ENCODE measurements at regions not wholly inside any gene's neighbourhood (a gene's known extent, or its start where the extent isn't known, plus 50 kb on each side); places are given as distances from the start of the nearest gene placed in this dataset.
"Not testable (repeated sequence)": the region's sequence is repeated elsewhere in the genome, so short reads cannot be mapped to it uniquely, and the experiment has no call there.

DNA sequence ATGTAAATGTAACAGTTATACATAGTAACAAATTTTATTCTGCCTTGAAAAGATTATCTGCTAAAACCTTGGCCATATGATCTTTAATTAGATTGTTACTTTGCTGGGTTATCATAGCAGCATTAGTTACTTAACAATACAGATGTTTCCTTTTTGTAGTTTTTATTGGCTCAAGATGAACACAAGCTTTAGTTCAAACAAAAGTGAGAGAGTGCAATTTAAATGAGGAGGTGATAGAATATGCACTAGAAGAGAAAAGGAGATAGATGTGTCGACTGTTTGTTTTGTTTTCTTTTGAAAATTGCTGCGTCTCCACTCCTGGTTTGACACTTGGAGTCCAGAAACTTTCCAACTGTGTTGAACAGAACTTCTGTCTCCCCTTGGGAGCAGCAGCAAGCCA, 91.4 kb upstream of the CAV2 start:
- H3K4me3 ChIP-seq (ENCODE audit: low read depth, low read length) = no peak overlapping the region
- TF ChIP-seq, protein P1, sequence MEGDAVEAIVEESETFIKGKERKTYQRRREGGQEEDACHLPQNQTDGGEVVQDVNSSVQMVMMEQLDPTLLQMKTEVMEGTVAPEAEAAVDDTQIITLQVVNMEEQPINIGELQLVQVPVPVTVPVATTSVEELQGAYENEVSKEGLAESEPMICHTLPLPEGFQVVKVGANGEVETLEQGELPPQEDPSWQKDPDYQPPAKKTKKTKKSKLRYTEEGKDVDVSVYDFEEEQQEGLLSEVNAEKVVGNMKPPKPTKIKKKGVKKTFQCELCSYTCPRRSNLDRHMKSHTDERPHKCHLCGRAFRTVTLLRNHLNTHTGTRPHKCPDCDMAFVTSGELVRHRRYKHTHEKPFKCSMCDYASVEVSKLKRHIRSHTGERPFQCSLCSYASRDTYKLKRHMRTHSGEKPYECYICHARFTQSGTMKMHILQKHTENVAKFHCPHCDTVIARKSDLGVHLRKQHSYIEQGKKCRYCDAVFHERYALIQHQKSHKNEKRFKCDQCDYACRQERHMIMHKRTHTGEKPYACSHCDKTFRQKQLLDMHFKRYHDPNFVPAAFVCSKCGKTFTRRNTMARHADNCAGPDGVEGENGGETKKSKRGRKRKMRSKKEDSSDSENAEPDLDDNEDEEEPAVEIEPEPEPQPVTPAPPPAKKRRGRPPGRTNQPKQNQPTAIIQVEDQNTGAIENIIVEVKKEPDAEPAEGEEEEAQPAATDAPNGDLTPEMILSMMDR (IDR thresholded peaks at IDR 0.05; ENCODE audit: insufficient read depth, low read depth, low read length) = no peak
- DNase-seq (ENCODE audit: low read depth) = no peak

DNA sequence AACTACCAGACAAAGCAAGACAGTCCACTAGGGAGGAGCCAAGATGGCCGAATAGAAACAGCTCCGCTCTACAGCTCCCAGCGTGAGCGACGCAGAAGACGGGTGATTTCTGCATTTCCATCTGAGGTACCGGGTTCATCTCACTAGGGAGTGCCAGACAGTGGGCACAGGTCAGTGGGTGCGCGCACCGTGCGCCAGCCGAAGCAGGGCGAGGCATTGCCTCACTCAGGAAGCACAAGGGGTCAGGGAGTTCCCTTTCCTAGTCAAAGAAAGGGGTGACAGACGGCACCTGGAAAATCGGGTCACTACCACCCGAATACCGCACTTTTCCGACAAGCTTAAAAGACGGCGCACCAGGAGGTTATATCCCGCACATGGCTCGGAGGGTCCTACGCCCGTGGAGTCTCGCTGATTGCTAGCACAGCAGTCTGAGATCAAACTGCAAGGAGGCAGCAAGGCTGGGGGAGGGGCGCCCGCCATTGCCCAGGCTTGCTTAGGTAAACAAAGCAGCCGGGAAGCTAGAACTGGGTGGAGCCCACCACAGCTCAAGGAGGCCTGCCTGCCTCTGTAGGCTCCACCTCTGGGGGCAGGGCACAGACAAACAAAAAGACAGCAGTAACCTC, 90.6 kb upstream of the CAV2 start:
- DNase-seq (ENCODE audit: low read depth); H3K4me3 ChIP-seq (ENCODE audit: low read depth, low read length): not testable (repeated sequence)

DNA sequence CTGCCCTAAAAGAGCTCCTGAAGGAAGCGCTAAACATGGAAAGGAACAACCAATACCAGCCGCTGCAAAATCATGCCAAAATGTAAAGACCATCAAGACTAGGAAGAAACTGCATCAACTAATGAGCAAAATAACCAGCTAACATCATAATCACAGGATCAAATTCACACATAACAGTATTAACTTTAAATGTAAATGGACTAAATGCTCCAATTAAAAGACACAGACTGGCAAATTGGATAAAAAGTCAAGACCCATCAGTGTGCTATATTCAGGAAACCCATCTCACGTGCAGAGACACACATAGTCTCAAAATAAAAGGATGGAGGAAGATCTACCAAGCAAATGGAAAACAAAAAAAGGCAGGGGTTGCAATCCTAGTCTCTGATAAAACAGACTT, 88.8 kb upstream of the CAV2 start:
- not testable (repeated sequence) for DNase-seq (ENCODE audit: low read depth)

DNA sequence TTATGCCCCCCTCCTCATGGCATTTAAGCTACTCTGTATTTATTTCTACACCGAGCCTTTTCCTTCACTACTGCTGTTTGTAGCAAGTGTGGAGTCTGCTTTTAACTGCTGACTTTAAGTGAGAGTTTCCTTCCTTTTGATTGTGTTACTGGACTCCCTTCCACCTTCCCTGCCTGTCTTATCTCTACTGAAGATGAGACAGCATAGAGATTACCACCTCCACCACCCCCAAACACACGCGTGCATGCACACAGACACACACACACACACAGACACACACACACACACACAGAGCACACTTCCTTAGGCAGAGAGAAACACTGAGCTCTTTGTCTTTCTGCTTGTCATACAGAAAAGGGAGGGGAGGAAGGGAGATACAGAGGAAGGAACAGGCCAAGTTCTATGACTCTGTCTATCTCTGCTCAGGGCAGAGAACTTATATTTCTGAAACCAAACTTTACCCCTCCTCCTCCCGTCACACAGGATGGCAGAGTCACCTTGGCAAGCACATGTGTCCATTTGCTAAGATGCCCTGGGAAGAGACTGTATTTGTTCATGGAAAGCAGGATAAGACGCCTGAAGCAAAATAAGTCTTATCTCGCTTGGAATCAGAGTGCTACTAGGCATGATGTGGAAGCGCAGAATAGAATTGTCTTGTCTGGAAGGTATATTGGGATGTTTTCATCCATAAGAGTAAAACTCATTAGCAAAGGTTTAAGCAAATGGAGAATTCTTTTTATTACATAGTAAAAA, 81.8 kb upstream of the CAV2 start:
- DNase-seq (ENCODE audit: low read depth) = no peak
- H3K4me3 ChIP-seq (ENCODE audit: low read depth, low read length) = no peak overlapping the region
- TF ChIP-seq, protein P1 (IDR thresholded peaks at IDR 0.05; ENCODE audit: insufficient read depth, low read depth, low read length) = no peak

More for the DNA sequence above, 88.8 kb upstream of the CAV2 start:
- not testable (repeated sequence) for H3K4me3 ChIP-seq (ENCODE audit: low read depth, low read length)

DNA sequence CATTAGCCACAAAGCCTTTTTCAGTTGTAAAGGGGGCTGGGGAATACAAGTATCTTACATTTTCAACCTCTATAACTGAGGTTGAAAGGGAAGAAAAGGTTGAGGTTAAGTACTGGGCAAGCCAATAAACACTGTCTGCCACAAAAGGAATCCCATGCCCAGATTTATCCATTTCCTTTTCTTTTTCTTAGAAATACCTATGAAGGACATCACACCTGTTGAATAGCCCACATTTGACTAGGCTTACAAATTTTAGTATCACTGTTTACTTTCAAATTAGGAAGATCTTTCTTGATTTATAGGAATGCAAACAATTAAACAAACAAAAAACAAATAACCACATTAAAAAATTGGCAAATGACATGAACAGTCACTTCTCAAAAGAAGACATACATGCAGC, 81.0 kb upstream of the CAV2 start:
- TF ChIP-seq, protein P1 (IDR thresholded peaks at IDR 0.05; ENCODE audit: insufficient read depth, low read depth, low read length) = no peak
- DNase-seq (ENCODE audit: low read depth) = no peak

DNA sequence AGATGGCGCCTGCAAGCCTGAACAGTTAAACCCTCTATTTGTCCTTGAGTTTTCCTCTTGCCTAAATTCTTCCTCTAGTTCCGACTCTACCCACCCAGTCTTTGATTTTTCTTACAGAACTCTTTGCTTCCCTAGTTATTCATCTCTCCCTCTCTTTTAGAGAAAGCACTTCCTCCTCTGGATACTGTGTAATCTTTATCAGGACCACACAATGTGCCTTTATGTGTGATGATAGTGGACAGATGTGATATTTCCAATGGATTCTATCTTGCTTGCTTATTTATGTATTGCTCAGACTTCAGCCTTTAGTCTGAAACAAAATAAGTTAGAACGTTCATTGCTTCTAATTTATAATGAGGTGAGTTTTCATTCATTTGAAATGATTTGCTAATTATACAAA, 79.5 kb upstream of the CAV2 start:
- TF ChIP-seq, protein P1 (IDR thresholded peaks at IDR 0.05; ENCODE audit: insufficient read depth, low read depth, low read length) = no peak
- no peak for DNase-seq (ENCODE audit: low read depth)
- no peak overlapping the region for H3K4me3 ChIP-seq (ENCODE audit: low read depth, low read length)

More for the DNA sequence above, 81.0 kb upstream of the CAV2 start:
- no peak overlapping the region for H3K4me3 ChIP-seq (ENCODE audit: low read depth, low read length)

DNA sequence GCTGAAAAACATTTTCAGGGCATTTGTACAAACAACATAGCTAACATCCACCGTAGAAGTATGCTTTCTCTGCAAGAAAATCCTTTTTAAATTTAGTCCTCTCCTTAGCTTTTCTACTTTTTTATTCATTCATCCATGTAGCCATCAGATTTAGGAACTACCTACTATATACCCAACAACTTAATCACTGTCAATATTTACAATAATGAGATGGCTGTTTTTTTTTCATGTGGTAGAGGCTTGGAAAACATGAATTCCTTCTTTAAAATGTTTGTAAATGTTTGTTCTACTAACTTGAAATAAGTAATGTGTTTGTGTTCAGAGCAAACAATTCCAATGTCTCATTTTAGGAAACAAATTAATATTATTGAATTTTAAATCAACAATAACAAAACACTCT, 78.2 kb upstream of the CAV2 start:
- TF ChIP-seq, protein P1 (IDR thresholded peaks at IDR 0.05; ENCODE audit: insufficient read depth, low read depth, low read length) = no peak
- H3K4me3 ChIP-seq (ENCODE audit: low read depth, low read length) = no peak overlapping the region
- peak; percentile 29 for DNase-seq (ENCODE audit: low read depth)

DNA sequence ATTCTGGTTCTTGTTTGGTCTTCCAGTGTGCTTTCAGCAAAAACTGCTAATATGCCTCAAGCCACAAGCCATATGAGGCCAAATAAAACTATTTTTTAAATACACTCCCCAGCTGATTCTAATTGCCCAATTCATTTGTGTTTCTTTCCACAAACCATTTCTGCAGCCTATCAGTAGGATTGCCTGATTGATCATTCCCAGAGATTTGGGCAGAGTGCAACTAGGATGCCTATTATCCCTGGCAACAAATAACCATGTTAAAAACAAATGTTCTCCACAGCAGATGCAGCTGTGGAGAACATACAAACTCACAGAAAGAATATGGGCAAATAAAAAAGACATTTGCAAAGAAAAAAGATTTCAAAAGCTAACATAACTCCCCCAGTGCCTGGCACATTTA, 76.9 kb upstream of the CAV2 start:
- DNase-seq (ENCODE audit: low read depth) = no peak
- TF ChIP-seq, protein P1 (IDR thresholded peaks at IDR 0.05; ENCODE audit: insufficient read depth, low read depth, low read length) = no peak
- no peak overlapping the region for H3K4me3 ChIP-seq (ENCODE audit: low read depth, low read length)

Data from fibroblast of villous mesenchyme (primary cell).